Immature natural killer cell (primary cell): ENCODE measurements at regions not wholly inside any gene's neighbourhood (a gene's known extent, or its start where the extent isn't known, plus 50 kb on each side); places are given as distances from the start of the nearest gene placed in this dataset.
"Not testable (repeated sequence)": the region's sequence is repeated elsewhere in the genome, so short reads cannot be mapped to it uniquely, and the experiment has no call there.

Experiments used
- DNase-seq, 3 donors: peaks; one replicate each; pipeline ENCODE4 v3.0.0; 2022; ENCODE audit warnings: mixed read lengths in 1 of 3
- H3K27ac Mint-ChIP-seq, 6 donors: one replicate each; pipeline ENCODE4 v1.8.0; 2020; ENCODE audit warnings: mixed read lengths in 6 of 6, mild to moderate bottlenecking in 5 of 6, inconsistent platforms in 4 of 6, moderate library complexity in 3 of 6
- H3K27me3 Mint-ChIP-seq, 3 donors: one replicate each; pipeline ENCODE4 v1.8.0; 2020 to 2021; ENCODE audit warnings: low read depth in 3 of 3, mild to moderate bottlenecking in 3 of 3, mixed read lengths in 3 of 3, moderate library complexity in 3 of 3, inconsistent platforms in 1 of 3
- H3K36me3 Mint-ChIP-seq, 3 donors: one replicate each; pipeline ENCODE4 v1.8.0; 2020; ENCODE audit warnings: mixed read lengths in 3 of 3, inconsistent platforms in 2 of 3, mild to moderate bottlenecking in 2 of 3
- H3K4me1 Mint-ChIP-seq, 2 donors: one replicate each; pipeline ENCODE4 v1.8.0; 2020; ENCODE audit warnings: inconsistent platforms in 2 of 2, mild to moderate bottlenecking in 2 of 2, mixed read lengths in 2 of 2, moderate library complexity in 1 of 2
- H3K4me3 Mint-ChIP-seq, 5 donors: one replicate each; pipeline ENCODE4 v1.8.0; 2020; ENCODE audit warnings: mild to moderate bottlenecking in 5 of 5, mixed read lengths in 5 of 5, inconsistent platforms in 3 of 5, moderate library complexity in 3 of 5
- H3K9me3 Mint-ChIP-seq, 6 donors: one replicate each; pipeline ENCODE4 v1.8.0; 2020; ENCODE audit warnings: mild to moderate bottlenecking in 6 of 6, mixed read lengths in 6 of 6, inconsistent platforms in 4 of 6, moderate library complexity in 3 of 6

- Mint-ChIP-seq H3K9me3 (peaks cover 6 to 27% (median 15%) of the 10 kb centered on the region in 6 donors), H3K27me3 (peaks cover 0 to 6% (median 0%) of the 10 kb centered on the region in 3 donors), H3K4me1 (no peaks in the 10 kb centered on the region), H3K36me3 (no peaks in the 10 kb centered on the region), H3K27ac (no peak overlapping the region), H3K4me3 (no peak overlapping the region)
- no peak for DNase-seq
Observed at GRCh38 chr11:82398300-82398815, 335.3 kb downstream of the FAM181B start.

- not testable (repeated sequence) for H3K27me3 Mint-ChIP-seq, DNase-seq, H3K27ac Mint-ChIP-seq, H3K36me3 Mint-ChIP-seq, H3K4me3 Mint-ChIP-seq, H3K4me1 Mint-ChIP-seq
- peaks cover 3 to 39% (median 17%) of the 10 kb centered on the region in 6 donors for H3K9me3 Mint-ChIP-seq
Observed at GRCh38 chr11:82396639-82397038, 337.0 kb downstream of the FAM181B start.

- Mint-ChIP-seq H3K36me3 (no peaks in the 10 kb centered on the region), H3K27ac (no peak overlapping the region), H3K4me3 (no peak overlapping the region), H3K9me3 (peaks cover 4 to 33% (median 17%) of the 10 kb centered on the region in 6 donors), H3K4me1 (no peaks in the 10 kb centered on the region), H3K27me3 (peaks cover 0 to 2% (median 2%) of the 10 kb centered on the region in 3 donors)
- DNase-seq, result no peak
Observed at GRCh38 chr11:82384308-82384707, 349.4 kb downstream of the FAM181B start.

GRCh38 chr11:82373781-82374542 is 359.7 kb downstream of the FAM181B start:
- no peak for DNase-seq
- Mint-ChIP-seq H3K36me3 (no peaks in the 10 kb centered on the region), H3K27ac (no peak overlapping the region), H3K4me1 (no peaks in the 10 kb centered on the region), H3K4me3 (no peak overlapping the region), H3K9me3 (peaks cover 4 to 19% (median 7%) of the 10 kb centered on the region in 6 donors), H3K27me3 (no peaks in the 10 kb centered on the region)

- no peaks in the 10 kb centered on the region for H3K4me1 Mint-ChIP-seq
- no peak for DNase-seq
- H3K27me3 Mint-ChIP-seq, result peaks cover 0 to 3% (median 0%) of the 10 kb centered on the region in 3 donors
- peaks cover 0 to 11% (median 2%) of the 10 kb centered on the region in 6 donors for H3K9me3 Mint-ChIP-seq
- H3K27ac Mint-ChIP-seq, result no peak overlapping the region
- no peaks in the 10 kb centered on the region for H3K36me3 Mint-ChIP-seq
- no peak overlapping the region for H3K4me3 Mint-ChIP-seq
Observed at GRCh38 chr11:82365351-82365750, 368.3 kb downstream of the FAM181B start.

GRCh38 chr11:82356316-82356715 is 377.3 kb downstream of the FAM181B start:
- Mint-ChIP-seq H3K4me1 (no peaks in the 10 kb centered on the region), H3K27ac (no peak overlapping the region), H3K9me3 (peaks cover 2 to 15% (median 6%) of the 10 kb centered on the region in 6 donors), H3K36me3 (no peaks in the 10 kb centered on the region), H3K27me3 (peaks cover 0 to 2% (median 0%) of the 10 kb centered on the region in 3 donors), H3K4me3 (no peak overlapping the region)
- DNase-seq, result no peak

- Mint-ChIP-seq H3K4me1 (no peaks in the 10 kb centered on the region), H3K4me3 (no peak overlapping the region), H3K27ac (no peak overlapping the region), H3K36me3 (no peaks in the 10 kb centered on the region), H3K9me3 (peaks cover 1 to 15% (median 9%) of the 10 kb centered on the region in 6 donors), H3K27me3 (peaks cover 0 to 2% (median 0%) of the 10 kb centered on the region in 3 donors)
- no peak for DNase-seq
Observed at GRCh38 chr11:82355313-82355823, 378.3 kb downstream of the FAM181B start.

- DNase-seq, result no peak
- Mint-ChIP-seq H3K9me3 (peaks cover 2 to 13% (median 7%) of the 10 kb centered on the region in 6 donors), H3K36me3 (no peaks in the 10 kb centered on the region), H3K4me3 (no peak overlapping the region), H3K4me1 (no peaks in the 10 kb centered on the region), H3K27me3 (peaks cover 0 to 2% (median 0%) of the 10 kb centered on the region in 3 donors), H3K27ac (no peak overlapping the region)
Observed at GRCh38 chr11:82326853-82327252, 406.8 kb downstream of the FAM181B start.

GRCh38 chr11:82321206-82321605 is 412.5 kb downstream of the FAM181B start:
- H3K9me3 Mint-ChIP-seq, result peaks cover 0 to 28% (median 8%) of the 10 kb centered on the region in 6 donors
- DNase-seq, result no peak
- no peaks in the 10 kb centered on the region for H3K36me3 Mint-ChIP-seq
- no peak overlapping the region for H3K4me3 Mint-ChIP-seq
- no peak overlapping the region for H3K27ac Mint-ChIP-seq
- H3K27me3 Mint-ChIP-seq, result peaks cover 0 to 3% (median 0%) of the 10 kb centered on the region in 3 donors
- no peaks in the 10 kb centered on the region for H3K4me1 Mint-ChIP-seq

GRCh38 chr11:82315093-82315492 is 418.6 kb downstream of the FAM181B start:
- H3K4me3 Mint-ChIP-seq, result no peak overlapping the region
- DNase-seq, result no peak
- peaks cover 0 to 3% (median 0%) of the 10 kb centered on the region in 3 donors for H3K27me3 Mint-ChIP-seq
- H3K9me3 Mint-ChIP-seq, result peaks cover 4 to 33% (median 6%) of the 10 kb centered on the region in 6 donors
- H3K4me1 Mint-ChIP-seq, result no peaks in the 10 kb centered on the region
- H3K27ac Mint-ChIP-seq, result no peak overlapping the region
- no peaks in the 10 kb centered on the region for H3K36me3 Mint-ChIP-seq

- no peak overlapping the region for H3K27ac Mint-ChIP-seq
- no peaks in the 10 kb centered on the region for H3K36me3 Mint-ChIP-seq
- no peaks in the 10 kb centered on the region for H3K4me1 Mint-ChIP-seq
- H3K4me3 Mint-ChIP-seq, result no peak overlapping the region
- no peak for DNase-seq
- no peaks in the 10 kb centered on the region for H3K27me3 Mint-ChIP-seq
- H3K9me3 Mint-ChIP-seq, result peaks cover 4 to 9% (median 7%) of the 10 kb centered on the region in 6 donors
Observed at GRCh38 chr11:82308979-82309378, 424.7 kb downstream of the FAM181B start.

GRCh38 chr11:82305123-82305522 is 428.5 kb downstream of the FAM181B start:
- H3K27me3 Mint-ChIP-seq, result peaks cover 0 to 1% (median 0%) of the 10 kb centered on the region in 3 donors
- no peaks in the 10 kb centered on the region for H3K4me1 Mint-ChIP-seq
- peaks cover 0 to 14% (median 6%) of the 10 kb centered on the region in 6 donors for H3K9me3 Mint-ChIP-seq
- no peak overlapping the region for H3K27ac Mint-ChIP-seq
- no peak for DNase-seq
- no peak overlapping the region for H3K4me3 Mint-ChIP-seq
- H3K36me3 Mint-ChIP-seq, result no peaks in the 10 kb centered on the region

GRCh38 chr11:82303671-82304070 is 430.0 kb downstream of the FAM181B start:
- DNase-seq, result no peak
- no peaks in the 10 kb centered on the region for H3K36me3 Mint-ChIP-seq
- peaks cover 0 to 1% (median 0%) of the 10 kb centered on the region in 3 donors for H3K27me3 Mint-ChIP-seq
- no peak overlapping the region for H3K27ac Mint-ChIP-seq
- peaks cover 0 to 15% (median 4%) of the 10 kb centered on the region in 6 donors for H3K9me3 Mint-ChIP-seq
- no peaks in the 10 kb centered on the region for H3K4me1 Mint-ChIP-seq
- H3K4me3 Mint-ChIP-seq, result no peak overlapping the region

- no peak for DNase-seq
- Mint-ChIP-seq H3K27me3 (no peaks in the 10 kb centered on the region), H3K9me3 (peaks cover 2 to 20% (median 7%) of the 10 kb centered on the region in 6 donors), H3K36me3 (no peaks in the 10 kb centered on the region), H3K27ac (no peak overlapping the region), H3K4me3 (no peak overlapping the region), H3K4me1 (no peaks in the 10 kb centered on the region)
Observed at GRCh38 chr11:82288471-82288870, 445.2 kb downstream of the FAM181B start.
